K562 (cell line): ENCODE measurements at regions not wholly inside any gene's neighbourhood (a gene's known extent, or its start where the extent isn't known, plus 50 kb on each side); places are given as distances from the start of the nearest gene placed in this dataset.

Experiments used
- ATAC-seq: fragments of 200-7000 bp; cut with Tn5 transposase; 3 replicates; pipeline ENCODE4 v1.9.1; 2020; ENCODE audit warnings: moderate library complexity
- BruUV-seq: library from RNA; stranded (reverse); fragments of 400-500 nt; replicated peaks from 2 replicates; lab custom pipeline; 2021; lab: Mats Ljungman, UMichigan
- CTCF ChIA-PET: fragments of 300-600 bp; formaldehyde crosslinking; extraction: SDS; loops from one replicate; lab custom pipeline; 2021; ENCODE audit warnings: low intra/inter-chr PET ratio; lab: Yijun Ruan, JAX
- POLR2A ChIA-PET: fragments of 300-600, 350-650 bp; sonication (Branson Sonifier 250); formaldehyde crosslinking; extraction: SDS; loops from one replicate; lab custom pipeline; 2021; ENCODE audit warnings: antibody characterized with exemption, inconsistent platforms; lab: Yijun Ruan, JAX
- DNase-seq, 4 experiments: peaks; one replicate each; pipeline versions ENCODE4 v3.0.0 to v3.0.0-alpha.2; 2011 to 2018; ENCODE audit warnings: low spot score in 3 of 4, mixed read lengths in 3 of 4; ENCODE audit errors: extremely low read depth in 1 of 4
- FAIRE-seq: peaks from 2 replicates; lab custom pipeline; 2011; peaks lifted over from hg19 to GRCh38; lab: Jason Lieb, UNC
- H2AFZ ChIP-seq: 2 replicates; pipeline ENCODE4 v1.6.0; 2011; ENCODE audit warnings: low read depth, low read length, control low read depth, inconsistent platforms
- H3K27ac ChIP-seq: fragments of 200-600 bp; 3 replicates; pipeline ENCODE4 v1.8.0; 2011; ENCODE audit warnings: low read depth, mild to moderate bottlenecking, control low read depth, inconsistent platforms, low read length, moderate library complexity, mixed read lengths; ENCODE audit errors: extremely low read depth
- H3K27me3 ChIP-seq, 2 experiments: fragments of 300-600 bp in 1 of 2; 2 replicates in 1 of 2; 3 replicates in 1 of 2; pipeline versions ENCODE4 v1.6.0 to v1.8.0; 2011; ENCODE audit warnings: inconsistent platforms in 2 of 2, low read length in 2 of 2, mild to moderate bottlenecking in 1 of 2, mixed read lengths in 1 of 2, moderate library complexity in 1 of 2; ENCODE audit not compliant: control insufficient read depth in 2 of 2, insufficient read depth in 2 of 2
- H3K36me3 ChIP-seq: fragments of 300-600 bp; 3 replicates; pipeline ENCODE4 v1.8.0; 2011; ENCODE audit warnings: mild to moderate bottlenecking, low read length, inconsistent platforms; ENCODE audit not compliant: control insufficient read depth, insufficient read depth
- H3K4me1 ChIP-seq, 2 experiments: fragments of 200-600 bp in 1 of 2; replicated peaks in 1 of 2; 2 replicates in 1 of 2; 3 replicates in 1 of 2; pipeline versions ENCODE4 v1.5.1 to v1.8.0; 2011; ENCODE audit warnings: inconsistent platforms in 2 of 2, low read length in 2 of 2, mild to moderate bottlenecking in 1 of 2, mixed read lengths in 1 of 2, moderate library complexity in 1 of 2; ENCODE audit not compliant: control insufficient read depth in 2 of 2, insufficient read depth in 2 of 2
- H3K4me2 ChIP-seq: 2 replicates; pipeline ENCODE4 v1.6.1; 2011; ENCODE audit warnings: low read length, control low read depth, inconsistent platforms, mixed read lengths; ENCODE audit not compliant: insufficient read depth
- H3K4me3 ChIP-seq: fragments of 200-600 bp; sonication (generic), shearing (Covaris generic); 2 replicates; pipeline ENCODE4 v1.5.1; 2016; ENCODE audit warnings: control low read depth, inconsistent platforms
- H3K79me2 ChIP-seq: fragments of 200-600 bp; 3 replicates; pipeline ENCODE4 v1.8.0; 2011; ENCODE audit warnings: low read length, inconsistent platforms; ENCODE audit not compliant: control insufficient read depth, insufficient read depth
- H3K9ac ChIP-seq, 2 experiments: 2 replicates each; pipeline versions ENCODE4 v1.6.0 to v1.6.1; 2011; ENCODE audit warnings: low read depth in 2 of 2, low read length in 2 of 2, control low read depth in 1 of 2, inconsistent platforms in 1 of 2, mild to moderate bottlenecking in 1 of 2, mixed read lengths in 1 of 2; ENCODE audit not compliant: insufficient read depth in 1 of 2
- H3K9me1 ChIP-seq: one replicate; pipeline ENCODE4 v1.6.0; 2011; ENCODE audit warnings: inconsistent platforms, mild to moderate bottlenecking, low read length, moderate library complexity; ENCODE audit not compliant: control insufficient read depth, insufficient read depth
- H3K9me3 ChIP-seq: replicated peaks from 2 replicates; pipeline ENCODE4 v1.5.1; 2011; ENCODE audit warnings: low read depth, low read length, inconsistent platforms; ENCODE audit not compliant: control insufficient read depth, insufficient read depth
- H4K20me1 ChIP-seq: replicated peaks from 2 replicates; pipeline ENCODE4 v1.6.1; 2011; ENCODE audit warnings: low read length, inconsistent platforms, mixed read lengths; ENCODE audit not compliant: control insufficient read depth, insufficient read depth
- ATF1 ChIP-seq, 2 experiments: fragments of 450-650 bp in 1 of 2; IDR thresholded peaks; 2 replicates each; pipeline ENCODE4 v1.6.1; 2016; ENCODE audit warnings: missing compliant biosample characterization in 1 of 2, missing genetic modification characterization in 1 of 2
- ID3 ChIP-seq, 2 experiments: fragments of 250-450 bp in 1 of 2; fragments of 450-650 bp in 1 of 2; sonication (Bioruptor Pico) in 1 of 2; IDR thresholded peaks; 2 replicates each; pipeline versions ENCODE4 v1.6.1 to v1.8.0; 2016 to 2021; ENCODE audit warnings: mild to moderate bottlenecking in 2 of 2, moderate library complexity in 2 of 2, missing compliant biosample characterization in 1 of 2, missing genetic modification characterization in 1 of 2
- NONO ChIP-seq, 2 experiments: fragments of 200-400 bp in 1 of 2; fragments of 450-650 bp in 1 of 2; formaldehyde crosslinking in 1 of 2; IDR thresholded peaks; 2 replicates each; pipeline ENCODE4 v1.6.1; 2017; ENCODE audit warnings: low read depth in 2 of 2, mild to moderate bottlenecking in 2 of 2, moderate library complexity in 2 of 2, low read length in 1 of 2
- ZBTB33 ChIP-seq: sonication (generic); formaldehyde crosslinking; IDR thresholded peaks from 2 replicates; pipeline ENCODE4 v1.8.1; 2023; ENCODE audit warnings: mild to moderate bottlenecking, missing genetic modification reagents
- WGBS: fragments of 100-300 bp; shearing (Covaris generic); methylation state at CpG from one replicate; pipeline ENCODE4 v1.1.6; 2016; ENCODE audit warnings: low coverage, mixed read lengths; ENCODE audit not compliant: insufficient coverage; ENCODE audit errors: missing lambda C conversion rate; 5-methylcytosine and 5-hydroxymethylcytosine counted together
- in situ Hi-C: fragments of 300-500 bp; cut with MboI; formaldehyde crosslinking; loops from 4 replicates; pipeline ENCODE4 v1.15.0; 2018; ENCODE audit warnings: inconsistent platforms, mixed read lengths
- intact Hi-C: fragments of 100-400 bp; cut with micrococcal nuclease; formaldehyde crosslinking; loops from 2 replicates; pipeline ENCODE4 v1.14.2; 2022

DNA sequence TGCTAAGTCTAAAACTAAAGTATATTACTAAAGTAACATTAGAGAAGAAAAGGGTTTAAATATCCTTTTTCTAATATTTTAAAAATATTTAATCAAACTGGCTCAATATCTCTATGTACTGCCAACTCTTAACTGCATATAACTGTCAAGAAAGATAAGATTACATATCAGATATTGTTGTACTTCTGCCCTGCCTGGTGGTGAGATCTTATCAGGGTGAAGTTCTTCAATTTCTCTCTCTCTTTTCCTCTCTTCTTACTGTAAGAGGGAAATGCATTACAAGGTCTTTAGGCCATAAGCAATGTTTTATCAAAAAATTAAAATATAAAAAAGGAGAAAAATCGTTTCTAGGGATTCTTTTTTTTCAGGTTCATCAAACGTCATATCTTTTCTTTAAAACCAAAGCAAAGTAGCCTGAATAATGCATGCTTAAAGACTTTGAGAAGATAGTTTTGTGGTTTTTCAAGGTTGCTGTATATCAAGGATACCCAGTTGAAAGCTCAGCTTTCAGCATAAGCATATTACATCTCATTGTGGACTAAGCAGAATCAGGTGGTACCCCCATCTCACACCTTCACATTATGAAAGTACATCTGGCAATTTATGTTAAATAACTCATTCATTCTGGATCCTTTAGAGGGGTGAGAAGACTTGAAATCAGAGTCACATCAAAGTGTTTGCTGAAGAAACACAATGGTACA, 1625.7 kb upstream of the SLC10A2 start:
- Histone ChIP-seq H4K20me1 (no peaks in the 10 kb centered on the region), H3K4me1 (no peaks in the 10 kb centered on the region), H3K79me2 (no peaks in the 10 kb centered on the region)
- intact Hi-C loops = no loop called here
- in situ Hi-C loops = no loop called here
- TF ChIP-seq NONO (IDR thresholded peaks at IDR 0.05; ENCODE audit: low read depth in 2 of 2, low read length in 1 of 2) (no peak), ZBTB33 (CRISPR knock-in tag) (no peak), ID3 (CRISPR knock-in tag; IDR thresholded peaks at IDR 0.05) (no peak), ID3 (tag; IDR thresholded peaks at IDR 0.05) (no peak), ATF1 (CRISPR knock-in tag; IDR thresholded peaks at IDR 0.05) (no peak), ATF1 (tag; IDR thresholded peaks at IDR 0.05) (no peak)
- TF ChIP-seq, all 486 proteins: peak for 0
- no peak for DNase-seq
- no peak overlapping the region for H3K4me2 ChIP-seq
- H3K9me1 ChIP-seq = no peaks in the 10 kb centered on the region
- no peaks in the 10 kb centered on the region for H3K27me3 ChIP-seq
- no peak overlapping the region for H3K4me3 ChIP-seq
- no peaks in the 10 kb centered on the region for H3K9me3 ChIP-seq
- no peak for FAIRE-seq
- WGBS = no CpG with 5 or more reads among the region's 2 CpGs
- no peak overlapping the region for H3K27ac ChIP-seq
- ChIA-PET CTCF (no interaction called here), POLR2A (no interaction called here)
- no TSS peak for BruUV-seq
- H3K36me3 ChIP-seq = no peaks in the 10 kb centered on the region
- no peak overlapping the region for H2AFZ ChIP-seq
- no peak overlapping the region for H3K9ac ChIP-seq
- ATAC-seq = no peak
